Trophoblast cell (in vitro differentiated cells and primary cell): ENCODE measurements at regions not wholly inside any gene's neighbourhood (a gene's known extent, or its start where the extent isn't known, plus 50 kb on each side); places are given as distances from the start of the nearest gene placed in this dataset.

Experiments used
- DNase-seq, 2 donors: peaks; one replicate each; pipeline ENCODE4 v3.0.0-alpha.2; 2016
- H2AFZ ChIP-seq: 2 replicates; pipeline ENCODE4 v1.6.1; 2013; ENCODE audit warnings: low read length, moderate library complexity, mild to moderate bottlenecking; ENCODE audit not compliant: insufficient read depth, poor library complexity
- H2AK5ac ChIP-seq: 2 replicates; pipeline ENCODE4 v1.6.1; 2013; ENCODE audit warnings: mild to moderate bottlenecking, low read length
- H2BK120ac ChIP-seq: 2 replicates; pipeline ENCODE4 v1.6.1; 2013; ENCODE audit warnings: low read length, mild to moderate bottlenecking, moderate library complexity; ENCODE audit not compliant: insufficient read depth, poor library complexity
- H2BK12ac ChIP-seq: 2 replicates; pipeline ENCODE4 v1.6.1; 2013; ENCODE audit warnings: mild to moderate bottlenecking, low read length, moderate library complexity
- H2BK5ac ChIP-seq: 2 replicates; pipeline ENCODE4 v1.6.1; 2013; ENCODE audit warnings: low read length, low read depth, moderate library complexity, mild to moderate bottlenecking; ENCODE audit not compliant: poor library complexity
- H3K14ac ChIP-seq: 2 replicates; pipeline ENCODE4 v1.6.1; 2013; ENCODE audit warnings: mild to moderate bottlenecking, low read length
- H3K18ac ChIP-seq: 2 replicates; pipeline ENCODE4 v1.6.1; 2013; ENCODE audit warnings: mild to moderate bottlenecking, low read length
- H3K23ac ChIP-seq: 2 replicates; pipeline ENCODE4 v1.6.1; 2013; ENCODE audit warnings: low read length
- H3K27ac ChIP-seq: 2 replicates; pipeline ENCODE4 v1.5.1; 2013; ENCODE audit warnings: low read depth, mild to moderate bottlenecking, inconsistent platforms, low read length, moderate library complexity
- H3K27me3 ChIP-seq: 2 replicates; pipeline ENCODE4 v1.6.1; 2013; ENCODE audit warnings: inconsistent platforms, mild to moderate bottlenecking, low read length, moderate library complexity; ENCODE audit not compliant: insufficient read depth
- H3K36me3 ChIP-seq, 2 experiments: 1 replicate in 1 of 2; 2 replicates in 1 of 2; pipeline ENCODE4 v1.6.1; 2013; ENCODE audit warnings: low read length in 2 of 2, mild to moderate bottlenecking in 2 of 2, moderate library complexity in 1 of 2; ENCODE audit not compliant: insufficient read depth in 2 of 2, control insufficient read depth in 1 of 2
- H3K4ac ChIP-seq: 2 replicates; pipeline ENCODE4 v1.6.1; 2013; ENCODE audit warnings: low read depth, mild to moderate bottlenecking, low read length, moderate library complexity
- H3K4me1 ChIP-seq, 2 experiments: 1 replicate in 1 of 2; 2 replicates in 1 of 2; pipeline ENCODE4 v1.6.1; 2013; ENCODE audit warnings: low read length in 2 of 2, mild to moderate bottlenecking in 2 of 2, moderate library complexity in 1 of 2; ENCODE audit not compliant: insufficient read depth in 2 of 2, control insufficient read depth in 1 of 2
- H3K4me2 ChIP-seq: 2 replicates; pipeline ENCODE4 v1.6.1; 2013; ENCODE audit warnings: inconsistent platforms, mild to moderate bottlenecking, low read length, moderate library complexity
- H3K4me3 ChIP-seq: 2 replicates; pipeline ENCODE4 v1.5.1; 2013; ENCODE audit warnings: mild to moderate bottlenecking, low read depth, low read length, inconsistent platforms
- H3K79me1 ChIP-seq: one replicate; pipeline ENCODE4 v1.6.1; 2013; ENCODE audit warnings: low read length
- H3K79me2 ChIP-seq: 2 replicates; pipeline ENCODE4 v1.6.1; 2013; ENCODE audit warnings: low read length, mild to moderate bottlenecking; ENCODE audit not compliant: control insufficient read depth, insufficient read depth, poor library complexity
- H3K9ac ChIP-seq: 2 replicates; pipeline ENCODE4 v1.6.1; 2013; ENCODE audit warnings: mild to moderate bottlenecking, low read length
- H3K9me3 ChIP-seq: 2 replicates; pipeline ENCODE4 v1.6.1; 2013; ENCODE audit warnings: low read depth, mild to moderate bottlenecking, control low read depth, inconsistent platforms, low read length; ENCODE audit not compliant: insufficient read depth
- H4K12ac ChIP-seq: 2 replicates; pipeline ENCODE4 v1.6.1; 2013; ENCODE audit warnings: low read depth, mild to moderate bottlenecking, low read length, moderate library complexity
- H4K8ac ChIP-seq: 2 replicates; pipeline ENCODE4 v1.6.1; 2013; ENCODE audit warnings: low read depth, mild to moderate bottlenecking, low read length, moderate library complexity
- H4K91ac ChIP-seq: one replicate; pipeline ENCODE4 v1.6.1; 2013; ENCODE audit warnings: low read depth, mild to moderate bottlenecking, low read length, moderate library complexity
- WGBS: extraction: QIAGEN DNeasy Blood & Tissue Kit; methylation state at CpG from one replicate; pipeline ENCODE4 v1.1.7; 2013; ENCODE audit warnings: missing lambda C conversion rate; ENCODE audit not compliant: insufficient read length, insufficient coverage; ENCODE audit errors: extremely low coverage; 5-methylcytosine and 5-hydroxymethylcytosine counted together

DNA sequence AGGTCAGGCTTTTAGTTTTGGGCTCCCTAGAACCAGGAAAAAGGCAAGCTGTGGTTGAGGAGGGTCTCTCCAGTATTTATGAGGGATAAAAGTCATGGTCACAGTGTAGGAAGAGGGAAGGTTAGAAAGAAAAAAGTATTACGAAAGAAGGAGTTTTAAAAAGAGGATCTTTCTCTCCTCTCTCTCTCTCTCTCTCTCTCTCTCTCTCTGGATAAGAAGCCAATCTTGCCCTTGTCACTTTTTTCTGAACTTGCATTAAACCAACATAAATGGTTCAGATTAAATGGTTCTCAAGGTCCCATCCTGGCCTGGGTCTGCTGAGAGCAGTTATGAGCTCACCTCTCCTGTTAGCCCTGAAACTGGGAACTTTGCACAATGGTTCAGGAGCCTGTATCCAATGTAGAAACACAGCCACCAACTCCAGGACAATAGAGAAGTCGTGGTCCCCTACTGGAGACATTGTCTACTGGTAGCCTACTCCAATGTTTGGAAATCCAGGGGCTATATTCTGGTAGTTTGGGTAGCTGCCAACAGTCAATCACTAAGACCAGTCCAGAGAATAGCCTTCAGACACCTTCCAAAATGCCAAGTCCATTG lies 131.9 kb downstream of the DAD1 start:
- no peaks in the 10 kb centered on the region for H3K9me3 ChIP-seq
- no peak overlapping the region for H2BK120ac ChIP-seq
- no peak overlapping the region for H2BK5ac ChIP-seq
- no peak overlapping the region for H3K23ac ChIP-seq
- no peak overlapping the region for H2AFZ ChIP-seq
- no peak overlapping the region for H4K91ac ChIP-seq
- H3K27me3 ChIP-seq: no peaks in the 10 kb centered on the region
- H3K79me1 ChIP-seq: no peaks in the 10 kb centered on the region
- H4K8ac ChIP-seq: no peak overlapping the region
- 100% methylated on average over 1 of the region's 2 CpGs for WGBS
- H3K4ac ChIP-seq: no peak overlapping the region
- H3K18ac ChIP-seq: no peak overlapping the region
- H3K27ac ChIP-seq: no peak overlapping the region
- no peaks in the 10 kb centered on the region for H3K79me2 ChIP-seq
- no peak overlapping the region for H3K4me3 ChIP-seq
- H3K9ac ChIP-seq: no peak overlapping the region
- no peak overlapping the region for H3K4me2 ChIP-seq
- H3K14ac ChIP-seq: no peak overlapping the region
- no peak for DNase-seq
- no peak overlapping the region for H4K12ac ChIP-seq
- H3K36me3 ChIP-seq: no peaks in the 10 kb centered on the region
- H2BK12ac ChIP-seq: no peak overlapping the region
- no peaks in the 10 kb centered on the region for H3K4me1 ChIP-seq
- no peak overlapping the region for H2AK5ac ChIP-seq

DNA sequence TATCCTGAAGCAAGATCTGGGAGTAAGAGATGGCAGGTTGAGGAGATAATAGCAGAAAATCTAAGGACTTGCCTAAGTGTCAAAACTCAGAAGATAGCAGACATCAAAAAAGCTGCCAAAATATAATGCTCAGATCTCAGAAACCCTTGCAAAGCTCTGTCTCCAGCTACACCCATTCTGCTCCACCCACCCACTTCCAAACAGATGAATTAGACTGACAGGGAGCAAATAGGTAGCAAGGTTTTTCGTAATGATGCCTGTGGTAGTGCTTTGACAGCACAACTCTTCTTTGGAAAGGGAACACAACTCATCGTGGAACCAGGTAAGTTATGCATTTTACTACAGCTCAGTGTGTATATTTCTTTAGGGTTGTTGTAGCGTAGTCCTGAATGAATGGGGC lies 132.6 kb downstream of the DAD1 start:
- Histone ChIP-seq H4K12ac (no peak overlapping the region), H3K36me3 (no peaks in the 10 kb centered on the region), H3K79me2 (no peaks in the 10 kb centered on the region), H3K27ac (no peak overlapping the region), H2AFZ (no peak overlapping the region), H2BK5ac (no peak overlapping the region), H3K4me3 (no peak overlapping the region), H3K9ac (no peak overlapping the region), H3K4me1 (no peaks in the 10 kb centered on the region), H3K23ac (no peak overlapping the region), H3K4me2 (no peak overlapping the region), H4K91ac (no peak overlapping the region), H3K4ac (no peak overlapping the region), H3K27me3 (no peaks in the 10 kb centered on the region), H3K14ac (no peak overlapping the region), H3K79me1 (no peaks in the 10 kb centered on the region), H2BK120ac (no peak overlapping the region), H4K8ac (no peak overlapping the region), H2BK12ac (no peak overlapping the region), H2AK5ac (no peak overlapping the region), H3K9me3 (no peaks in the 10 kb centered on the region), H3K18ac (no peak overlapping the region)
- no CpG with 5 or more reads among the region's 3 CpGs for WGBS
- DNase-seq: no peak

DNA sequence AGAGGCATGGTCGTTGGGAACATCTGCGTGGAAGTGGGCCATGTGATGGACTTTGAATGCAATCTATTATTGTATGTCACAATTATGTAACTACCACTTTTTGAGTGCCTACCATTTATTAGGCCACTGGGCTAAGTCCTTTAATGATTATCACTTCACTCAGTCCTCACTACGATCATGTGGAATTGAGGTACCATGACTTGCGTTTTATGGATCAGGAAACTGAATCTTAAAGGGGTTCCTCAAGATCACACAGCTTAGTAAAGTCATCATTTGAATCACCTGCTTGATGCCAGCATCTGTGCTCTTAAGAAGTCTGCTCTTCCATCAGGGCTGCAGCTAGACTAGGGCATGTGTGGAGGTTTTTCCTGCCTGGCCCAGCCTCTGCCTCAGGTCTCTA lies 136.7 kb downstream of the DAD1 start:
- no peak overlapping the region for H3K27ac ChIP-seq
- no peaks in the 10 kb centered on the region for H3K79me1 ChIP-seq
- H3K14ac ChIP-seq: no peak overlapping the region
- no peak overlapping the region for H3K18ac ChIP-seq
- H2AFZ ChIP-seq: no peak overlapping the region
- H3K4me1 ChIP-seq: peaks cover 0 to 4% of the 10 kb centered on the region in 2 experiments
- H4K91ac ChIP-seq: no peak overlapping the region
- no peaks in the 10 kb centered on the region for H3K27me3 ChIP-seq
- H4K8ac ChIP-seq: no peak overlapping the region
- no peak for DNase-seq
- no peak overlapping the region for H2BK12ac ChIP-seq
- H2BK120ac ChIP-seq: no peak overlapping the region
- no CpG with 5 or more reads among the region's 4 CpGs for WGBS
- H3K4ac ChIP-seq: no peak overlapping the region
- no peaks in the 10 kb centered on the region for H3K79me2 ChIP-seq
- H3K23ac ChIP-seq: no peak overlapping the region
- no peak overlapping the region for H3K4me3 ChIP-seq
- no peak overlapping the region for H3K9ac ChIP-seq
- no peaks in the 10 kb centered on the region for H3K36me3 ChIP-seq
- H4K12ac ChIP-seq: no peak overlapping the region
- no peaks in the 10 kb centered on the region for H3K9me3 ChIP-seq
- no peak overlapping the region for H3K4me2 ChIP-seq
- H2AK5ac ChIP-seq: no peak overlapping the region
- H2BK5ac ChIP-seq: no peak overlapping the region

DNA sequence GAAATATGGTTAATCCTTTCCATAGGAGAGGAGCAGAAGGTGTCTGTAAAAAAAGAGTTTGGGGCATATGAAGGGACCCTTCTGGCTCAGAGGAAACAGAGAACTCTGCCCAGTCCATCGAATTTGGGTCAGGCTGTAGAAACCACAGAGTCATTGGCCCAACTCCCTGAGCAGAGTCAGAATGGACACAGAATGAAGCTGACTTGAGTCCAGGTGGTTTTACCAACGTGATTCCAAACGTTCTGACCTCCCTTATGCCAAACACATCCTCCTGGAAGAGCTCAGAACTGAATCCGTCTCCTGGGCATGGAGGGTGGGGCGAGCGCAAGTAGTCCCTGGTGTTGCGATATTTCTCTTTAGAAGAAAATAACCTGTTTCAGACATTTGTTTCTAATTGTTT lies 138.8 kb downstream of the DAD1 start:
- no peak overlapping the region for H2BK12ac ChIP-seq
- no peak overlapping the region for H2AFZ ChIP-seq
- no peak for DNase-seq
- H3K14ac ChIP-seq: no peak overlapping the region
- no peak overlapping the region for H4K91ac ChIP-seq
- H2BK120ac ChIP-seq: no peak overlapping the region
- H2AK5ac ChIP-seq: no peak overlapping the region
- no peak overlapping the region for H2BK5ac ChIP-seq
- no peaks in the 10 kb centered on the region for H3K79me1 ChIP-seq
- no peak overlapping the region for H3K4me3 ChIP-seq
- H4K12ac ChIP-seq: no peak overlapping the region
- no peaks in the 10 kb centered on the region for H3K9me3 ChIP-seq
- H3K36me3 ChIP-seq: no peaks in the 10 kb centered on the region
- no peak overlapping the region for H3K9ac ChIP-seq
- no peak overlapping the region for H4K8ac ChIP-seq
- no peak overlapping the region for H3K23ac ChIP-seq
- no peak overlapping the region for H3K4ac ChIP-seq
- peaks cover 0 to 4% of the 10 kb centered on the region in 2 experiments for H3K4me1 ChIP-seq
- no peak overlapping the region for H3K27ac ChIP-seq
- no peaks in the 10 kb centered on the region for H3K27me3 ChIP-seq
- no peaks in the 10 kb centered on the region for H3K79me2 ChIP-seq
- no peak overlapping the region for H3K18ac ChIP-seq
- H3K4me2 ChIP-seq: no peak overlapping the region
- no CpG with 5 or more reads among the region's 7 CpGs for WGBS
